HEK293 (cell line): ENCODE measurements at regions not wholly inside any gene's neighbourhood (a gene's known extent, or its start where the extent isn't known, plus 50 kb on each side); places are given as distances from the start of the nearest gene placed in this dataset.

ENCODE experiments used
- CTCF ChIA-PET: fragments of 350-600 bp; formaldehyde crosslinking; extraction: SDS; loops from one replicate; lab custom pipeline; 2021; ENCODE audit warnings: antibody characterized with exemption; lab: Yijun Ruan, JAX
- POLR2A ChIA-PET: fragments of 300-600 bp; formaldehyde crosslinking; extraction: SDS; loops from one replicate; lab custom pipeline; 2020; ENCODE audit warnings: antibody characterized with exemption, inconsistent platforms; lab: Yijun Ruan, JAX
- H3K27ac ChIP-seq: fragments of 200-500 bp; sonication (Bioruptor generic); 2 replicates; pipeline ENCODE4 v1.5.1; 2014; ENCODE audit warnings: low read depth, low read length, control low read depth, inconsistent platforms; ENCODE audit errors: extremely low read depth
- H3K36me3 ChIP-seq, 2 experiments: fragments of 200-500 bp in 1 of 2; sonication (Bioruptor generic) in 1 of 2; 1 replicate in 1 of 2; 2 replicates in 1 of 2; pipeline ENCODE4 v1.5.1; 2014 to 2017; ENCODE audit warnings: inconsistent platforms in 2 of 2, low read length in 2 of 2; ENCODE audit not compliant: control insufficient read depth in 2 of 2, insufficient read depth in 1 of 2
- H3K4me1 ChIP-seq: fragments of 200-500 bp; sonication (Bioruptor generic); 2 replicates; pipeline ENCODE4 v1.5.1; 2014; ENCODE audit warnings: mild to moderate bottlenecking, low read length, inconsistent platforms; ENCODE audit not compliant: control insufficient read depth, insufficient read depth
- H3K4me3 ChIP-seq: 2 replicates; pipeline ENCODE4 v1.5.1; 2011; ENCODE audit warnings: low read depth, mild to moderate bottlenecking, control low read depth, low read length, moderate library complexity
- H3K9me3 ChIP-seq: fragments of 200-500 bp; sonication (Bioruptor generic); 2 replicates; pipeline ENCODE4 v1.5.1; 2014; ENCODE audit warnings: low read depth, low read length, inconsistent platforms; ENCODE audit not compliant: control insufficient read depth, insufficient read depth
- EGR2 ChIP-seq: fragments of 450-650 bp; formaldehyde crosslinking; IDR thresholded peaks from 2 replicates; pipeline ENCODE4 v1.5.1; 2016; ENCODE audit warnings: low read depth, missing biosample characterization, missing genetic modification characterization
- KLF10 ChIP-seq: fragments of 450-650 bp; IDR thresholded peaks from 2 replicates; pipeline ENCODE4 v1.5.1; 2018; ENCODE audit warnings: missing biosample characterization, mild to moderate bottlenecking, missing genetic modification characterization
- PRDM1 ChIP-seq: fragments of 450-650 bp; formaldehyde crosslinking; IDR thresholded peaks from 2 replicates; pipeline ENCODE4; 2016; ENCODE audit warnings: missing biosample characterization, missing genetic modification characterization
- PRDM4 ChIP-seq: fragments of 450-650 bp; formaldehyde crosslinking; IDR thresholded peaks from 2 replicates; pipeline ENCODE4 v1.5.1; 2017; ENCODE audit warnings: missing biosample characterization, missing genetic modification characterization
- WT1 ChIP-seq: fragments of 450-650 bp; formaldehyde crosslinking; IDR thresholded peaks from 2 replicates; pipeline ENCODE4 v1.5.1; 2016; ENCODE audit warnings: missing biosample characterization, missing genetic modification characterization
- ZBTB1 ChIP-seq: fragments of 450-650 bp; formaldehyde crosslinking; IDR thresholded peaks from 2 replicates; pipeline ENCODE4 v1.5.1; 2016; ENCODE audit warnings: missing biosample characterization, missing genetic modification characterization
- ZBTB20 ChIP-seq: fragments of 450-650 bp; formaldehyde crosslinking; IDR thresholded peaks from 2 replicates; pipeline ENCODE4 v1.5.1; 2016; ENCODE audit warnings: missing biosample characterization, missing genetic modification characterization
- ZNF155 ChIP-seq: fragments of 450-650 bp; formaldehyde crosslinking; IDR thresholded peaks from 2 replicates; pipeline ENCODE4 v1.5.1; 2016; ENCODE audit warnings: missing biosample characterization, missing genetic modification characterization
- ZNF16 ChIP-seq: fragments of 450-650 bp; formaldehyde crosslinking; IDR thresholded peaks from 2 replicates; pipeline ENCODE4 v1.5.1; 2016; ENCODE audit warnings: low read depth, missing biosample characterization, missing genetic modification characterization
- ZNF169 ChIP-seq: fragments of 450-650 bp; formaldehyde crosslinking; IDR thresholded peaks from 2 replicates; pipeline ENCODE4 v1.5.1; 2016; ENCODE audit warnings: missing biosample characterization, missing genetic modification characterization
- ZNF24 ChIP-seq: fragments of 450-650 bp; formaldehyde crosslinking; IDR thresholded peaks from 2 replicates; pipeline ENCODE4 v1.5.1; 2016; ENCODE audit warnings: missing biosample characterization, missing genetic modification characterization
- ZNF274 ChIP-seq, 2 experiments: fragments of 200-500 bp in 1 of 2; fragments of 450-650 bp in 1 of 2; sonication (Bioruptor generic) in 1 of 2; formaldehyde crosslinking in 1 of 2; IDR thresholded peaks; 2 replicates each; pipeline versions ENCODE4 v1.5.1 to v1.6.1; 2014 to 2016; ENCODE audit warnings: borderline replicate concordance in 1 of 2, inconsistent platforms in 1 of 2, low read length in 1 of 2, missing biosample characterization in 1 of 2, missing genetic modification characterization in 1 of 2
- ZNF398 ChIP-seq: fragments of 450-650 bp; formaldehyde crosslinking; IDR thresholded peaks from 2 replicates; pipeline ENCODE4 v1.5.1; 2017; ENCODE audit warnings: missing biosample characterization, missing genetic modification characterization
- ZNF423 ChIP-seq: fragments of 450-650 bp; formaldehyde crosslinking; IDR thresholded peaks from 2 replicates; pipeline ENCODE4 v1.5.1; 2016; ENCODE audit warnings: missing biosample characterization, missing genetic modification characterization
- ZNF426 ChIP-seq: fragments of 450-650 bp; formaldehyde crosslinking; IDR thresholded peaks from 2 replicates; pipeline ENCODE4 v1.5.1; 2017; ENCODE audit warnings: missing biosample characterization, missing genetic modification characterization, mild to moderate bottlenecking, inconsistent platforms, moderate library complexity
- ZNF48 ChIP-seq: fragments of 450-650 bp; formaldehyde crosslinking; IDR thresholded peaks from 2 replicates; pipeline ENCODE4 v1.5.1; 2016; ENCODE audit warnings: missing biosample characterization, missing genetic modification characterization
- ZNF510 ChIP-seq: fragments of 450-650 bp; formaldehyde crosslinking; IDR thresholded peaks from 2 replicates; pipeline ENCODE4 v1.5.1; 2018; ENCODE audit warnings: mild to moderate bottlenecking, missing genetic modification characterization, missing biosample characterization; ENCODE audit not compliant: insufficient replicate concordance
- ZNF626 ChIP-seq: fragments of 450-650 bp; sonication (Bioruptor Pico); formaldehyde crosslinking; IDR thresholded peaks from 2 replicates; pipeline ENCODE4 v1.5.1; 2018; ENCODE audit warnings: missing biosample characterization, missing genetic modification characterization, inconsistent platforms
- ZNF768 ChIP-seq: fragments of 450-650 bp; formaldehyde crosslinking; IDR thresholded peaks from 2 replicates; pipeline ENCODE4 v1.5.1; 2018; ENCODE audit warnings: missing biosample characterization, mild to moderate bottlenecking, missing genetic modification characterization
- ZNF791 ChIP-seq: fragments of 450-650 bp; formaldehyde crosslinking; IDR thresholded peaks from 2 replicates; pipeline ENCODE4 v1.5.1; 2016; ENCODE audit warnings: missing biosample characterization, missing genetic modification characterization
- ZNF843 ChIP-seq: fragments of 450-650 bp; formaldehyde crosslinking; IDR thresholded peaks from 2 replicates; pipeline ENCODE4 v1.5.1; 2016; ENCODE audit warnings: missing biosample characterization, missing genetic modification characterization
- ZSCAN23 ChIP-seq: fragments of 450-650 bp; formaldehyde crosslinking; IDR thresholded peaks from 2 replicates; pipeline ENCODE4 v1.5.1; 2016; ENCODE audit warnings: missing biosample characterization, missing genetic modification characterization
- TF ChIP-seq, protein P1 (sequence below): fragments of 450-650 bp; formaldehyde crosslinking; IDR thresholded peaks from 2 replicates; pipeline ENCODE4 v1.5.1; 2016; ENCODE audit warnings: missing biosample characterization, missing genetic modification characterization, low read depth
- TF ChIP-seq, protein P2 (sequence below): fragments of 450-650 bp; formaldehyde crosslinking; IDR thresholded peaks from 2 replicates; pipeline ENCODE4 v1.5.0; 2017; ENCODE audit warnings: missing biosample characterization, missing genetic modification characterization, borderline replicate concordance

DNA sequence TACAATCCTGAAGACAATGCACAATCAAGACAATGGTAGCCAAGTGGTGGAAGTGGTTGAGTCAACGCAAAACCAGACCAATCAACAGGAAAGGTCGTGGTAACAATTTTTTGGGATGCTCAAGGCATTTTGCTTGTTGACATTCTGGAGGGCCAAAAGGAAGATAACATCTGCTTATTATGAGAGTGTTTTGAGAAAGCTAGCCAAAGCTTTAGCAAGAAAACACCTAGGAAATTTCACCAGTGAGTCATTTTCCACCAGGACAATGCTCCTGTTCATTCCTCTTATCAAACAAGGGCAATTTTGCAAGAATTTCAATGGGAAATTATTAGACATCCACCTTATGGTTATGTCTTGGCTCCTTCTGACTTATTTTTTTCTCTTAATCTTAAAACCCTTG, 1932.2 kb upstream of the RAG2 start:
- Histone ChIP-seq H3K9me3 (no peaks in the 10 kb centered on the region), H3K4me1 (no peaks in the 10 kb centered on the region), H3K27ac (no peak overlapping the region), H3K36me3 (no peaks in the 10 kb centered on the region), H3K4me3 (no peak overlapping the region)
- ChIA-PET CTCF (no interaction called here), POLR2A (no interaction called here)
- TF ChIP-seq PRDM4 (tag by site-specific recombination) (no peak), ZBTB1 (tag by site-specific recombination) (no peak), ZNF155 (tag by site-specific recombination) (no peak), PRDM1 (tag by site-specific recombination) (no peak), ZNF768 (tag by site-specific recombination) (no peak), ZSCAN23 (tag by site-specific recombination) (no peak), WT1 (tag by site-specific recombination) (no peak), ZNF24 (no peak), ZNF423 (tag by site-specific recombination) (no peak), ZNF843 (tag by site-specific recombination) (no peak), ZNF274 (IDR thresholded peaks at IDR 0.05; ENCODE audit: low read length) (no peak), ZNF274 (tag by site-specific recombination; IDR thresholded peaks at IDR 0.05; ENCODE audit: borderline replicate concordance) (no peak), ZBTB20 (tag by site-specific recombination) (no peak), KLF10 (tag by site-specific recombination) (no peak)
- TF ChIP-seq, protein P1, sequence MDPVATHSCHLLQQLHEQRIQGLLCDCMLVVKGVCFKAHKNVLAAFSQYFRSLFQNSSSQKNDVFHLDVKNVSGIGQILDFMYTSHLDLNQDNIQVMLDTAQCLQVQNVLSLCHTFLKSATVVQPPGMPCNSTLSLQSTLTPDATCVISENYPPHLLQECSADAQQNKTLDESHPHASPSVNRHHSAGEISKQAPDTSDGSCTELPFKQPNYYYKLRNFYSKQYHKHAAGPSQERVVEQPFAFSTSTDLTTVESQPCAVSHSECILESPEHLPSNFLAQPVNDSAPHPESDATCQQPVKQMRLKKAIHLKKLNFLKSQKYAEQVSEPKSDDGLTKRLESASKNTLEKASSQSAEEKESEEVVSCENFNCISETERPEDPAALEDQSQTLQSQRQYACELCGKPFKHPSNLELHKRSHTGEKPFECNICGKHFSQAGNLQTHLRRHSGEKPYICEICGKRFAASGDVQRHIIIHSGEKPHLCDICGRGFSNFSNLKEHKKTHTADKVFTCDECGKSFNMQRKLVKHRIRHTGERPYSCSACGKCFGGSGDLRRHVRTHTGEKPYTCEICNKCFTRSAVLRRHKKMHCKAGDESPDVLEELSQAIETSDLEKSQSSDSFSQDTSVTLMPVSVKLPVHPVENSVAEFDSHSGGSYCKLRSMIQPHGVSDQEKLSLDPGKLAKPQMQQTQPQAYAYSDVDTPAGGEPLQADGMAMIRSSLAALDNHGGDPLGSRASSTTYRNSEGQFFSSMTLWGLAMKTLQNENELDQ (tag by site-specific recombination), result no peak

GRCh38 chr11:38524945-38525344, 1926.9 kb upstream of the RAG2 start:
- Histone ChIP-seq H3K4me1 (no peaks in the 10 kb centered on the region), H3K9me3 (no peaks in the 10 kb centered on the region), H3K36me3 (no peaks in the 10 kb centered on the region), H3K27ac (no peak overlapping the region), H3K4me3 (no peak overlapping the region)
- ChIA-PET POLR2A (no interaction called here), CTCF (interaction anchor here (0.7 kb wide), 1 partner anchor 510 kb away, joined by 3 read pairs; no protein-coding TSS in a partner anchor)
- TF ChIP-seq ZNF16 (no peak), ZNF48 (tag by site-specific recombination) (no peak), ZNF510 (no peak), ZNF626 (no peak), ZNF426 (tag by site-specific recombination) (no peak), ZNF169 (tag by site-specific recombination) (no peak), ZNF398 (tag by site-specific recombination) (no peak), EGR2 (no peak), ZBTB1 (tag by site-specific recombination) (no peak), ZNF791 (no peak)
- TF ChIP-seq, protein P1 (tag by site-specific recombination), result no peak
- TF ChIP-seq, protein P2, sequence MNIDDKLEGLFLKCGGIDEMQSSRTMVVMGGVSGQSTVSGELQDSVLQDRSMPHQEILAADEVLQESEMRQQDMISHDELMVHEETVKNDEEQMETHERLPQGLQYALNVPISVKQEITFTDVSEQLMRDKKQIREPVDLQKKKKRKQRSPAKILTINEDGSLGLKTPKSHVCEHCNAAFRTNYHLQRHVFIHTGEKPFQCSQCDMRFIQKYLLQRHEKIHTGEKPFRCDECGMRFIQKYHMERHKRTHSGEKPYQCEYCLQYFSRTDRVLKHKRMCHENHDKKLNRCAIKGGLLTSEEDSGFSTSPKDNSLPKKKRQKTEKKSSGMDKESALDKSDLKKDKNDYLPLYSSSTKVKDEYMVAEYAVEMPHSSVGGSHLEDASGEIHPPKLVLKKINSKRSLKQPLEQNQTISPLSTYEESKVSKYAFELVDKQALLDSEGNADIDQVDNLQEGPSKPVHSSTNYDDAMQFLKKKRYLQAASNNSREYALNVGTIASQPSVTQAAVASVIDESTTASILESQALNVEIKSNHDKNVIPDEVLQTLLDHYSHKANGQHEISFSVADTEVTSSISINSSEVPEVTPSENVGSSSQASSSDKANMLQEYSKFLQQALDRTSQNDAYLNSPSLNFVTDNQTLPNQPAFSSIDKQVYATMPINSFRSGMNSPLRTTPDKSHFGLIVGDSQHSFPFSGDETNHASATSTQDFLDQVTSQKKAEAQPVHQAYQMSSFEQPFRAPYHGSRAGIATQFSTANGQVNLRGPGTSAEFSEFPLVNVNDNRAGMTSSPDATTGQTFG (tag by site-specific recombination), result no peak
